AG09309 (cell line): ENCODE measurements at regions not wholly inside any gene's neighbourhood (a gene's known extent, or its start where the extent isn't known, plus 50 kb on each side); places are given as distances from the start of the nearest gene placed in this dataset.
A peak's percentile ranks its signal among the peaks of the same experiment; 100 is the strongest.

ENCODE experiments used
- DNase-seq: peaks from one replicate; pipeline ENCODE4 v3.0.0-alpha.2; 2010; ENCODE audit warnings: low read depth
- H3K4me3 ChIP-seq: 2 replicates; pipeline ENCODE4 v1.5.1; 2011; ENCODE audit warnings: mild to moderate bottlenecking, low read depth, low read length, moderate library complexity; ENCODE audit not compliant: control insufficient read depth
- TF ChIP-seq, protein P1 (sequence below): IDR thresholded peaks from 2 replicates; pipeline ENCODE4 v1.5.1; 2011; ENCODE audit warnings: mild to moderate bottlenecking, low read depth, low read length, inconsistent platforms; ENCODE audit not compliant: insufficient read depth, control insufficient read depth; ENCODE audit errors: missing control alignments

DNA sequence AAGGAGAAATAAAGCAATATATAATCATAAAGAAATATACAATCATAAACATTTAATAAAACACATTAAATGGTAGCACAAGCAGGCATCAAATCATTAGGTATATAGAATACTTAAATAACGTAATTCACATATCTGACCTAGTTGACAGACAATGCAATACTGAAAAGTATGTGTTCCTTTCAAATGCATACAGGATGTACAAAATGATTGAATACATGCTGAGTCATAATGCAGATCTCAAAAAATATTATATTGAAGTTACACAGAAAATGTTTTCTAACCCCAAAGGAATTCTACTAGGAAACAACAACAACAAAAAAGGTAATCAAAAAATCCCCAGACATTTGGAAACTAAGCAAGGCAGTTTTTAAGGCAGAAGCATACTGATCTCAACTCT is 1072.0 kb upstream of the INTU start:
- no peak overlapping the region for H3K4me3 ChIP-seq
- no peak for DNase-seq
- TF ChIP-seq, protein P1, sequence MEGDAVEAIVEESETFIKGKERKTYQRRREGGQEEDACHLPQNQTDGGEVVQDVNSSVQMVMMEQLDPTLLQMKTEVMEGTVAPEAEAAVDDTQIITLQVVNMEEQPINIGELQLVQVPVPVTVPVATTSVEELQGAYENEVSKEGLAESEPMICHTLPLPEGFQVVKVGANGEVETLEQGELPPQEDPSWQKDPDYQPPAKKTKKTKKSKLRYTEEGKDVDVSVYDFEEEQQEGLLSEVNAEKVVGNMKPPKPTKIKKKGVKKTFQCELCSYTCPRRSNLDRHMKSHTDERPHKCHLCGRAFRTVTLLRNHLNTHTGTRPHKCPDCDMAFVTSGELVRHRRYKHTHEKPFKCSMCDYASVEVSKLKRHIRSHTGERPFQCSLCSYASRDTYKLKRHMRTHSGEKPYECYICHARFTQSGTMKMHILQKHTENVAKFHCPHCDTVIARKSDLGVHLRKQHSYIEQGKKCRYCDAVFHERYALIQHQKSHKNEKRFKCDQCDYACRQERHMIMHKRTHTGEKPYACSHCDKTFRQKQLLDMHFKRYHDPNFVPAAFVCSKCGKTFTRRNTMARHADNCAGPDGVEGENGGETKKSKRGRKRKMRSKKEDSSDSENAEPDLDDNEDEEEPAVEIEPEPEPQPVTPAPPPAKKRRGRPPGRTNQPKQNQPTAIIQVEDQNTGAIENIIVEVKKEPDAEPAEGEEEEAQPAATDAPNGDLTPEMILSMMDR, result no peak

DNA sequence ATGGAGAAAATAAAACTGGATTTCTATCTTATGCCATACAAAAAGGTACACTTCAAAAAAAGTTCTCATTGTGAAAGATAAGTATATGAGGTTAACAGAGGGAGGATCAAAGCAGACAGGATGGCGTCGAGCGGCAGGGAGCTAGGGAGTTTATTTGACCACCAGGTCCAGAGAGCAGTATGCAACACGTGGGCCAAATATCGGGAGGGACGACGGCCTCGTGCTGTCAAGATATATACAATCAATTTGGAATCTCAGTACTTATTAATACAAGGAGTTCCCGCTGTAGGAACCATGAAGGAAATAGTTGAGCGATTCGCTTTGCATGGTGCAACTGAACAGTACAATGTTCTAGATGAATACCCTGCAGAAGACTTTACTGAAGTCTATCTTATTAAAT is 1069.4 kb upstream of the INTU start:
- TF ChIP-seq, protein P1, result no peak
- H3K4me3 ChIP-seq, result no peak overlapping the region

DNA sequence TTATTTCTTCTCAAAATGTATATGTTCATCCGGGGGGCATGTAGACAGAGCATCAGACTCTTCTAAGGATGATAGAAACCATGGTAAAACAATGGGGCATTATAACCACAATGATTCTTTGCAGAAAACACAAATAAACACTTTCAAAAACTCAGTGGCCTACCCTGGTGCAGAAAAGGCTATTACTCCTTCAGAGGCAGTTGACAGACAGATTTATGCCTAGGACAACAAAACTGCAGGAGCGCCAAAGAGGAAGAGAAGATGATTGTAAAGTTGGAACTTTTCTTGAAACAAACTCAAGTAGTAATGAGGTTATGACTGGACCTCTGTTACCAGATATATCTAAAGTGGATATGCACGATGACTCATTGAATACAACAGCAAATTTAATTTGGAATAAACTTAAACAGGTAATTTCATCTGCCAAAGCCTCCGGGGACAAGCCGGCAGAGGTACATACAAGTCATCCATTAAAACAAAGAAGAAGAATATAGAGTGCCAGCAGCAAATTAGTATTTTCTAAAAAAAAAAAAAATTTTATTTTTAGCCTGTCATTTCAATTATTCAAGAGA is 1068.4 kb upstream of the INTU start:
- H3K4me3 ChIP-seq, result no peak overlapping the region
- no peak for DNase-seq
- TF ChIP-seq, protein P1, result no peak

More for the DNA sequence above, 1069.4 kb upstream of the INTU start:
- DNase-seq, result no peak

DNA sequence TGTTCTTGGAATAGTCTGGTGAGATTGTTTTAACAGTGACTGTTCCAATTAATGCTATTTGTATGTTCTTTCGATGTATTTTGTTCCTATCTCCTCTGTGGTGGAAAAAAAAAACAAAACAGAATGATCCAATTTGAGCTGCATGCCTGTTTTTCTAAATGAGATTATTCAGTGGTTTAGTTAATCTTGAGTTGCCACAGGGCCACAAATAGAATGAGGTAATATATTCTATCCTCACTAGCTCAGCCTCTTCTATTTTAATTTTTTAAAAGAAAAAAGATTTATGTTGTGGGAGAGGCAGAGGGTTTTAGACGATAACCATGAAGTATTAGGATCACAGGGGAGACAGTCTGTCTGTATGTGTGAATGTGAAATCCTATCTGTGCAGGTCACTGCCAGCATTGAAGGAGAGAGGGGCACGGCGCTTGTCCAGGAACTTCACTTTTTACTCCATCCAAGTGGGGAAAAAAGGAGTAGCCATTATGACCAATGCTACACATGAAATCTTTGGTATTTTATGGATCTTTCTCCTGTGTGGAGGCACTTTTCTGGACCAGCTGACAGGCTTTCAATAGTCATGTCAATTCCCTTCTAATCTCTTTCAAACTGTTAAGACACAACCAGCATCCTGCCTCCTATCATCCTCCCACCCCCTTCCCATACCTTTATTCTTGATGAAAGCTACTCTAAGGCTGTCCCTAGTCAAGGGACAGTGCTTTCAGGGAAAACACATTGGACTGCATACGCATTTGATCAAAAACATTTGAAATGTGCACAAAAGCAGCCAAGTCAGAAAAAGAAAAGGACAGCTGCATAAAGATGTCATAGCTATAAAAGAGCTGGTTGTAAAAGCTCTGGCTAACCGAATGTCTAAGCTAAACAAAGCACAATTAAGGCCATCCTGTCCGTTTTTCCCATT is 1063.8 kb upstream of the INTU start:
- TF ChIP-seq, protein P1, result no peak
- DNase-seq, result no peak

DNA sequence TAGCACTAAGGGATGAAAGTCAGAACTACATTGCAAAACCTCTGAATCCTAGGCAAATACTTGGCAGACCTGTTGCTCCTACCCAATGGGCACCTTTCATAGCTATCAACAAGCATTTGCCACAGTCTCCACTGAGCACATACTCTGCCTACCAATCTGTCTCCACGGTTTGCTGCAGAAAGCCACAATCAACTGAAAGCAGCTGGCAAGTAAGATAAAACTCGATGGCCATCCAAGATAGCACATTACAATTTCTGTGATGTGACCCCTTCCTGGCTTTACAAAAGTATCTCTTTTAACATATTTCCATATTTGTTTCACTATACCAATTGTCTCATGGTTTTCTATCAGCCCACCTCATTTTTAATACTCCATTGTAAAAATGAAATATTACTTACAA is 1060.5 kb upstream of the INTU start:
- no peak for DNase-seq
- TF ChIP-seq, protein P1, result no peak
- no peak overlapping the region for H3K4me3 ChIP-seq

More for the DNA sequence above, 1063.8 kb upstream of the INTU start:
- no peak overlapping the region for H3K4me3 ChIP-seq

DNA sequence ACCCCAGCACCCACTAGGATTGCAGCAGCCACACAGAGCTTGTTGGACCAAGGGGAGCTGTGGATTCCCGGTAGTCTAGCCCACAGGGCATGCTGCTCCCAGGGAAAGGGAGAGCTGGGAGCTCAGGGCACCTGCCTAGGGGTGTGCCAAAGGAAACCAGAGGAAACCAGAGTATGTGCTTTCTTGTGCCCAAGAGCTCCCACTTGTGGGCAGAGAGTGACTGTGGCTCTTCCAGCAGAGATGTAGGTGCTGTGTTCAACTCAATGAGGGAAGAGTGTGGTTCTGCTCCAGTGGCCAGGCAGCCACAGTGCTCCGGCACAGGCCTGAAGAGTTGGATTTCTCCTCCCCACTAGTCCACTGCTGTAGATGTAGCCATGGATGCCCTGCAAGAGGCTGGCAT is 1050.0 kb upstream of the INTU start:
- no peak for DNase-seq
- TF ChIP-seq, protein P1, result peak; percentile 24
- H3K4me3 ChIP-seq, result no peak overlapping the region
